Testis (tissue), 2 donors: ENCODE measurements at regions not wholly inside any gene's neighbourhood (a gene's known extent, or its start where the extent isn't known, plus 50 kb on each side); places are given as distances from the start of the nearest gene placed in this dataset.
"Not testable (repeated sequence)": the region's sequence is repeated elsewhere in the genome, so short reads cannot be mapped to it uniquely, and the experiment has no call there.

Experiments used
- DNase-seq: peaks from one replicate; pipeline ENCODE4 v3.0.0-alpha.2; 2019
- H3K27ac ChIP-seq, 2 donors: fragments of 200-600 bp; sonication (generic); one replicate each; pipeline ENCODE4 v1.5.1; 2019
- H3K27me3 ChIP-seq: fragments of 200-600 bp; sonication (generic); one replicate; pipeline ENCODE4 v1.5.1; 2019
- H3K36me3 ChIP-seq: fragments of 200-600 bp; sonication (generic); one replicate; pipeline ENCODE4 v1.5.1; 2017; ENCODE audit warnings: low read depth; ENCODE audit errors: missing control alignments
- H3K4me1 ChIP-seq: fragments of 200-600 bp; sonication (generic); one replicate; pipeline ENCODE4 v1.5.1; 2019
- H3K4me3 ChIP-seq, 2 donors: fragments of 200-600 bp; sonication (generic); one replicate each; pipeline ENCODE4 v1.5.1; 2017 to 2019
- H3K9me3 ChIP-seq: fragments of 200-600 bp; sonication (generic); one replicate; pipeline ENCODE4 v1.5.1; 2017
- POLR2A ChIP-seq: fragments of 450-650 bp; IDR thresholded peaks from one replicate; pipeline ENCODE4 v1.6.1; 2017; ENCODE audit warnings: antibody characterized with exemption, mild to moderate bottlenecking, moderate library complexity
- WGBS, 2 donors: methylation state at CpG; one replicate each; pipeline ENCODE4 v1.1.5; 2018; 5-methylcytosine and 5-hydroxymethylcytosine counted together
- intact Hi-C: fragments of 100-400 bp; cut with DNase I; formaldehyde crosslinking; loops from one replicate; pipeline ENCODE4 v1.15.1; 2023; ENCODE audit warnings: low total_unique reads
- TF ChIP-seq, protein P1 (sequence below), 3 experiments: fragments of 450-650 bp in 2 of 3; fragments of 200-600 bp in 1 of 3; sonication (generic) in 1 of 3; IDR thresholded peaks; one replicate each; pipeline ENCODE4 v1.5.1; 2016 to 2019; ENCODE audit warnings: antibody characterized with exemption in 3 of 3, mild to moderate bottlenecking in 2 of 3, moderate library complexity in 1 of 3

DNA sequence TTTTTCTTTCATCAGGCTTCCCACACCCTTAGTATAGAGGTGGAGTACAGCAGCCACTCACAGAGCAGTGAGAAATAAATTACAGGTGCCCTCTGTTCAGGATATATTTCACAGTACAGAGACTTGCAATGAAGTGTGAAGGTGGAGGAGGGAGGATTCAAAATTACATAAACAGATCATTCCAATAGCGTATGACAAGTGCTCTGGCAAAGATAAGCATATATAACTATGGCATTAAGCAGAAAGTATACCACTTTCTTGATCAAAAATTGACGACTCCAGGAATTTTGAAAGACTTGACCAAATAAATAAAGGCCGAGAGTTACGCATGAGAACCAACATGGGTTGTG is 108.7 kb downstream of the GPX5 start:
- no peaks in the 10 kb centered on the region for H3K9me3 ChIP-seq
- peak overlapping the region in 1 of 2 donors; percentile 66 for H3K27ac ChIP-seq
- no peaks in the 10 kb centered on the region for H3K27me3 ChIP-seq
- H3K36me3 ChIP-seq: no peaks in the 10 kb centered on the region
- 12 to 13% methylated on average over 4 of the region's 4 CpGs for WGBS, 2 donors
- DNase-seq: no peak
- H3K4me1 ChIP-seq: no peaks in the 10 kb centered on the region
- no peak for TF ChIP-seq POLR2A
- TF ChIP-seq, protein P1, sequence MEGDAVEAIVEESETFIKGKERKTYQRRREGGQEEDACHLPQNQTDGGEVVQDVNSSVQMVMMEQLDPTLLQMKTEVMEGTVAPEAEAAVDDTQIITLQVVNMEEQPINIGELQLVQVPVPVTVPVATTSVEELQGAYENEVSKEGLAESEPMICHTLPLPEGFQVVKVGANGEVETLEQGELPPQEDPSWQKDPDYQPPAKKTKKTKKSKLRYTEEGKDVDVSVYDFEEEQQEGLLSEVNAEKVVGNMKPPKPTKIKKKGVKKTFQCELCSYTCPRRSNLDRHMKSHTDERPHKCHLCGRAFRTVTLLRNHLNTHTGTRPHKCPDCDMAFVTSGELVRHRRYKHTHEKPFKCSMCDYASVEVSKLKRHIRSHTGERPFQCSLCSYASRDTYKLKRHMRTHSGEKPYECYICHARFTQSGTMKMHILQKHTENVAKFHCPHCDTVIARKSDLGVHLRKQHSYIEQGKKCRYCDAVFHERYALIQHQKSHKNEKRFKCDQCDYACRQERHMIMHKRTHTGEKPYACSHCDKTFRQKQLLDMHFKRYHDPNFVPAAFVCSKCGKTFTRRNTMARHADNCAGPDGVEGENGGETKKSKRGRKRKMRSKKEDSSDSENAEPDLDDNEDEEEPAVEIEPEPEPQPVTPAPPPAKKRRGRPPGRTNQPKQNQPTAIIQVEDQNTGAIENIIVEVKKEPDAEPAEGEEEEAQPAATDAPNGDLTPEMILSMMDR (IDR thresholded peaks at IDR 0.05): no peak
- peak overlapping the region; percentile 49 to 54 for H3K4me3 ChIP-seq
- intact Hi-C loops: no loop called here

DNA sequence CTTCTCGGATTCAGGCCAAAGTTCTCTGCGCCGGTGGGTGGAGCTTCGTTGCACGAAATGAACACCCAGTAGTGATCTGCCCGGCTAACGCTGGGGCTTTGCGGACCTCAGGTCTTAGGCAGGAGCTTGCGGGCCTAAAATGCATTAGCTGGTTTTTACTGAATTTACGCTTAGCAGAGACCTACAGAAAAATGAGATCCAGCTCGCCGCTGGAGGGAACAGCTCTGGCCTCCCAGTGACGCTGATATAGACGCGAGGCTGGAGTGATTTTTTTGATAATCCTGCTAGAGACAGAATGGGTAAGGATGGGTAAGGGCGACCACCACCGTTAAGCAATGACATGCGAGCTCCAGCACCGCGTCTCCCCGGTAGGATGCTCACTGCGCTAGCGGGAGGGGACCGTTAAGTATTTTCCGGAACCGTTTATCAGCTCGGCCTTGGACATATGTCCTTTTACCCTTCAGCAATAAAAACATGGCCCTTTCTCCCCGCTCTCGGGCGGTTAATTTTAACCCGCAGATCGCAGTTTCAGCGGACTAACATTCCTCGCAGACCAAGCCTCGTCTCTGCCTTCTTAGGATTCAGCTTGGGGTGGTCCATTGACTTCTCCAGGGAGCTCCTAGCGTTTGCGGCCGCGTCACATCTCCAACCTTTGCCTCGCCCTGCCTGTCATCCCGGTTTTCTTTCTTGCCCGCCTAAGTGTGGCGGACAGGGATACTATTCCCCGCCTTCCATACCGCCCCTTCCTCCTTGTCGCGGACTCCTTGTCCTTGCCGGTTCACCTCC is 109.3 kb downstream of the GPX5 start:
- Histone ChIP-seq H3K4me3 (peak overlapping the region; percentile 49 to 54), H3K4me1 (no peaks in the 10 kb centered on the region), H3K9me3 (no peaks in the 10 kb centered on the region), H3K27ac (peak overlapping the region; percentile 55 to 66), H3K27me3 (no peaks in the 10 kb centered on the region), H3K36me3 (no peaks in the 10 kb centered on the region)
- WGBS, 2 donors: 0 to 1% methylated on average over 36 to 48 of the region's 48 CpGs
- intact Hi-C loops: no loop called here
- TF ChIP-seq POLR2A: no peak
- TF ChIP-seq, protein P1 (IDR thresholded peaks at IDR 0.05): no peak
- DNase-seq: peak; percentile 78

DNA sequence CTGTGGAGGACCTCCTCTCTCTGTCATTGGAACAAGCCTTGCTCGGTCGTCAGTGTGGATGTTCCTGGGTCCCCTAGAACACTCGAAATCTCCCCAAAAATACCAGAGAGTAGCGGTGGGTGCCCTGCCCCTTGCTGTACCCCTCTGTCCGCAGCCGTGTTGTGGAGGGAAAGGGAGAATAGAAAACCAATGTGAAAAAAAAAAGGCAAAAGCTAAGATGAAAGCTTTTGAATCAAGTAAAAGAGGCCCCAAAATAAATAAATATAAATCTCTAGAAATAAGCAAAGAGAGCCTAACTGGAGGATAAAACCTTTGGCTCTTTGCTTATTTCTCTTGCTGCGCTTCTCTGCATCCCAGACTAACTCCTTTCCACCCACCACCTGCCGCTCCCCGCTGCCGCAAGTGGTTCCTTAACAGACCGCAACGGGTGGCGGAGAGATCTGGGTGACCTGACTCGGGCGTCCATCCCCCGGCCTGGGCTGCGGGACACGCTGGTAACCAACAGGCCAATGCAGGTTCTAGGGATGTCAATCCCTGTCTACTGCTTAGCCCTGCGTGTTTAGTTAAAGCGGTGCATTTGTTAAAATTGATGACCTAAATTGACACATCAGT is 110.0 kb downstream of the GPX5 start:
- H3K27me3 ChIP-seq: no peaks in the 10 kb centered on the region
- 3 to 4% methylated on average over 20 of the region's 20 CpGs for WGBS, 2 donors
- DNase-seq: peak; percentile 53
- peak overlapping the region; percentile 55 to 66 for H3K27ac ChIP-seq
- intact Hi-C loops: no loop called here
- H3K9me3 ChIP-seq: no peaks in the 10 kb centered on the region
- no peaks in the 10 kb centered on the region for H3K36me3 ChIP-seq
- no peaks in the 10 kb centered on the region for H3K4me1 ChIP-seq
- peak overlapping the region; percentile 49 to 54 for H3K4me3 ChIP-seq
- no peak for TF ChIP-seq POLR2A
- TF ChIP-seq, protein P1 (IDR thresholded peaks at IDR 0.05): no peak

DNA sequence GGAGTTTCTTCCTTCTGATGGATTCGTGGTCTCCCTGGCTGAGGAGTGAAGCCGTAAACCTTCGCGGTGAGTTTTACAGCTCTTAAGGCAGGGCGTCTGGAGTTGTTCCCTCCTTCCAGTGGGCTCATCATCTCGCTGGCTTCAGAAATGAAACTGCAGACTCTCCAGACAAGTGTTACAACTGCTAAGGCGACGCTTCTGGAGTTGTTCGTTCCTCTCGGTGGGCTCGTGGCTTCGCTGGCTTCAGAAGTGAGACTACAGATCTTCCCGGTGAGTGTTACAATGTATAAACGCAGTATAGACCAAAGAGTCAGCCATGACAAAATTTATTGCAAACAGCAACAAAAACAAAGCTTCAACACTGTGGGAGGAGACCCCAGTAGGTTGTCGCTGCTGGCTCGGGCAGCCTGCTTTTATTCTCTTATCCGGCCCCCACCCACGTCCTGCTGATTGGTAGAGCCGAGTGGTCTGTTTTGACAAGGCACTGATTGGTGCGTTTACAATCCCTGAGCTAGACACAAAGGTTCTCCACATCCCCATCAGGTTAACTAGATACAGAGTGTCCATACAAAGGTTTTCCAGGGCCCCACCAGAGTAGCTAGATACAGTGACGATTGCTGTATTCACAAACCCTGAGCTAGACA is 113.2 kb downstream of the GPX5 start:
- 47 to 48% methylated on average over 21 of the region's 21 CpGs for WGBS, 2 donors
- TF ChIP-seq, protein P1 (IDR thresholded peaks at IDR 0.05): no peak
- intact Hi-C loops: no loop called here

DNA sequence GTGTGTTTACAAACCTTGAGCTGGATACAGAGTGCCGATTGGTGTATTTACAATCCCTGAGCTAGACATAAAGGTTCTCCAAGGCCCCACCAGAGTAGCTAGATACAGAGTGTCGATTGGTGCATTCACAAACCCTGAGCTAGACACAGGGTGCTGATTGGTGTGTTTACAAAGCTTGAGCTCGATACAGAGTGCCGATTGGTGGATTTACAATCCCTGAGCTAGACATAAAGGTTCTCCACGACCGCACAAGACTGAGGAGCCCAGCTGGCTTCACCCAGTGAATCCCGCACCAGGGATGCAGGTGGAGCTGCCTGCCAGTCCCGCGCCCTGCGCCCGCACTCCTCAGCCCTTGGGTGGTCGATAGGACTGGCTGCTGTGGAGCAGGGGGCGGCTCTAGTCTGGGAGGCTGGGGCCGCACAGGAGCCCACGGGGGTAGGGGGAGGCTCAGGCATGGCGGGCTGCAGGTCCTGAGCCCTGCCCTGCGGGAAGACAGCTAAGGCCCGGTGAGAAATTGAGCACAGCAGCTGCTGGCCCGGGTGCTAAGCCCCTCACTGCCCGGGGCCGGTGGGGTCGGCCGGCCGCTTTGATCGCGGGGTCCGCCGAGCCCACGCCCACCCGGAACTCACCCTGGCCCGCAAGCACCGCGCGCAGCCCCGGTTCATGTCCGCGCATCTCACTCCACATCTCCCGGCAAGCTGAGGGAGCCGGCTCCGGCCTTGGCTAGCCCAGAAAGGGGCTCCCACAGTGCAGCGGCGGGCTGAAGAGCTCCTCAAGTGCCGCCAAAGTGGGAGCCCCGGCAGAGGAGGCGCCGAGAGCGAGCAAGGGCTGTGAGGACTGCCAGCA is 114.0 kb downstream of the GPX5 start:
- H3K4me3 ChIP-seq: peak overlapping the region; percentile 29 to 58
- H3K27ac ChIP-seq, intact Hi-C loops, H3K27me3 ChIP-seq, H3K36me3 ChIP-seq, H3K9me3 ChIP-seq, H3K4me1 ChIP-seq: not testable (repeated sequence)
- DNase-seq: peak; percentile 66
- WGBS, 2 donors: 71 to 84% methylated on average over 7 to 47 of the region's 47 CpGs

More for the DNA sequence above, 113.2 kb downstream of the GPX5 start:
- H3K4me1 ChIP-seq: no peaks in the 10 kb centered on the region
- no peak overlapping the region for H3K4me3 ChIP-seq
- no peaks in the 10 kb centered on the region for H3K27me3 ChIP-seq
- H3K9me3 ChIP-seq: no peaks in the 10 kb centered on the region
- H3K27ac ChIP-seq: no peak overlapping the region
- peak; percentile 74 for DNase-seq
- no peaks in the 10 kb centered on the region for H3K36me3 ChIP-seq
